Panc1 (cell line): ENCODE measurements at regions not wholly inside any gene's neighbourhood (a gene's known extent, or its start where the extent isn't known, plus 50 kb on each side); places are given as distances from the start of the nearest gene placed in this dataset.

Experiments
- ATAC-seq: fragments of 200-7000 bp; cut with Tn5 transposase; 2 replicates; pipeline ENCODE4 v1.9.1; 2020; ENCODE audit warnings: mild to moderate bottlenecking, moderate library complexity
- BruUV-seq: library from RNA; stranded (reverse); fragments of 400-500 nt; replicated peaks from 2 replicates; lab custom pipeline; 2021; lab: Mats Ljungman, UMichigan
- CTCF ChIA-PET: fragments of 300-600 bp; sonication (Branson Sonifier 250); formaldehyde crosslinking; loops from one replicate; lab custom pipeline; 2022; ENCODE audit warnings: antibody characterized with exemption; lab: Charles Lee
- POLR2A ChIA-PET: fragments of 300-600 bp; sonication (Branson Sonifier 250); formaldehyde crosslinking; loops from one replicate; lab custom pipeline; 2022; ENCODE audit warnings: antibody characterized with exemption; lab: Charles Lee
- DNase-seq: peaks from one replicate; pipeline ENCODE4 v3.0.0-alpha.2; 2010; ENCODE audit warnings: low read depth, low spot score
- H3K27ac ChIP-seq: 2 replicates; pipeline ENCODE4 v1.5.1; 2011; ENCODE audit warnings: mild to moderate bottlenecking, low read length, inconsistent platforms
- H3K27me3 ChIP-seq: fragments of 200-500 bp; sonication (Bioruptor generic); 2 replicates; pipeline ENCODE4 v1.6.0; 2014; ENCODE audit warnings: low read length, inconsistent platforms; ENCODE audit not compliant: control insufficient read depth, insufficient read depth
- H3K36me3 ChIP-seq: fragments of 200-500 bp; sonication (Bioruptor generic); 2 replicates; pipeline ENCODE4 v1.5.1; 2014; ENCODE audit warnings: inconsistent platforms, mild to moderate bottlenecking, low read length, moderate library complexity; ENCODE audit not compliant: control insufficient read depth, insufficient read depth
- H3K4me1 ChIP-seq: 2 replicates; pipeline ENCODE4 v1.5.1; 2011; ENCODE audit warnings: inconsistent platforms, mild to moderate bottlenecking, low read length, moderate library complexity; ENCODE audit not compliant: control insufficient read depth, insufficient read depth
- H3K4me3 ChIP-seq, 2 experiments: 2 replicates each; pipeline ENCODE4 v1.5.1; 2011 to 2012; ENCODE audit warnings: low read depth in 2 of 2, low read length in 2 of 2, mild to moderate bottlenecking in 2 of 2, inconsistent platforms in 1 of 2, moderate library complexity in 1 of 2
- H3K9me3 ChIP-seq: fragments of 200-500 bp; sonication (Bioruptor generic); 2 replicates; pipeline ENCODE4 v1.5.1; 2014; ENCODE audit warnings: low read depth, mild to moderate bottlenecking, inconsistent platforms, low read length, moderate library complexity; ENCODE audit not compliant: control insufficient read depth, insufficient read depth
- POLR2AphosphoS5 ChIP-seq: IDR thresholded peaks from 2 replicates; pipeline ENCODE4 v1.6.1; 2012; ENCODE audit warnings: mild to moderate bottlenecking, low read depth, low read length, moderate library complexity
- SIN3A ChIP-seq: IDR thresholded peaks from 2 replicates; pipeline ENCODE4 v1.6.1; 2012; ENCODE audit warnings: low read depth, mild to moderate bottlenecking, low read length, moderate library complexity, borderline replicate concordance; ENCODE audit not compliant: insufficient read depth
- TCF7L2 ChIP-seq: IDR thresholded peaks from 2 replicates; pipeline ENCODE4 v1.6.1; 2011; ENCODE audit warnings: mild to moderate bottlenecking, low read depth, low read length, inconsistent platforms
- in situ Hi-C: cut with HindIII; loops from 2 replicates; pipeline ENCODE4 v1.10.0; 2016; ENCODE audit warnings: low sequenced_read_pairs, low pct_unique_long_range_greater_than_20kb
- intact Hi-C: fragments of 100-400 bp; cut with micrococcal nuclease; formaldehyde crosslinking; loops from one replicate; pipeline ENCODE4 v1.10.0; 2022; ENCODE audit not compliant: unreplicated experiment
- TF ChIP-seq, protein P1 (sequence below), 2 experiments: IDR thresholded peaks; 2 replicates each; pipeline ENCODE4 v1.6.1; 2011 to 2012; ENCODE audit warnings: low read depth in 2 of 2, control low read depth in 1 of 2, low read length in 1 of 2, mild to moderate bottlenecking in 1 of 2, moderate library complexity in 1 of 2; ENCODE audit not compliant: insufficient read depth in 1 of 2
- TF ChIP-seq, protein P2 (sequence below): fragments of 450-650 bp; IDR thresholded peaks from 2 replicates; pipeline ENCODE4 v1.5.1; 2017; ENCODE audit warnings: mild to moderate bottlenecking

DNA sequence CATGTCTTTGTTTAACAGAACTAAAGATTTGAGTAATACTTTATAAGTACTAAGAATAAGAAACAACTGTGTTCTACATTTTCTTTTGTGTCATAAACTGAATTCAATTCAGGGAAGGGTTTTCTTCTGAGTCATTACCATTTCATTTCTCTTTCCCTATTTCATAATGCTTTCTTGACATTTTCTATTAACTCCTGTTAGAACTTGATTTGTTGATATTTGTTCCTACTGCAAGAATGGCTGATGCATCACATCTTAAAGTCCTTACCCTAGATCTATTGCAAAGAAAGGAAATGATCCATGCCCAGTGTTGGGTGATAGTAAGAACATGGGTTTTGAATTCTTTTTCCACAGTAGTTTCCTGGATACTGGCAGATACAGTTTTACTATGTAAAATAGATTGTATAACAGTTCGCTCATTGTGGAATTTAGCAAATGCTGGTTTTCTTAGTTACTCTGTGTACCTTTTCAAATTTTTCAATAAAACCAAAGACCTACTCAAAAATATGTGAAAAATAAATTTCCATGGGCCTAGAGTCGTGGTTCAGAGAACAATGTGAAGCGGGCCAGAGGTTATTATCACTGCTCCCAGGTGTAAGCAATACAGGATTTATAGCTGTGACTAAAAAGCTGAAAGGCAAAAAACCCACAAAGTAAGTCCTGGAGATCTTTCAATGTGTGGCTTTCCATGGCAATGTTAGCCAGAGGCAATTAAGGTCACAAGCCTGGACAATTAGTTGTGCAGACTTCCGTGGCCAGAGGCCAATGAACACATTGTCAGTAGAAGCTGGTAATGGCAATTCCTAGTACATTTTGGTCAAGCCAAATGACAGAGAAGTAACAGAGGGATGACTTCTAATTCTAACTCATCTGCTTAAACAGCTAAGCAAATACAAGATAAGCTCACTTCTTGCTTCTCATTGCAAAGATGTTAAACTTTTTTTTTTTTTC, 127.3 kb upstream of the FAT4 start:
- no peaks in the 10 kb centered on the region for H3K36me3 ChIP-seq
- DNase-seq (no peak), ATAC-seq (no peak)
- H3K27me3 ChIP-seq = no peaks in the 10 kb centered on the region
- intact Hi-C loops (no loop called here), in situ Hi-C loops (no loop called here)
- ChIA-PET POLR2A (no interaction called here), CTCF (no interaction called here)
- no peaks in the 10 kb centered on the region for H3K9me3 ChIP-seq
- TF ChIP-seq TCF7L2 = no peak
- TF ChIP-seq, protein P1, sequence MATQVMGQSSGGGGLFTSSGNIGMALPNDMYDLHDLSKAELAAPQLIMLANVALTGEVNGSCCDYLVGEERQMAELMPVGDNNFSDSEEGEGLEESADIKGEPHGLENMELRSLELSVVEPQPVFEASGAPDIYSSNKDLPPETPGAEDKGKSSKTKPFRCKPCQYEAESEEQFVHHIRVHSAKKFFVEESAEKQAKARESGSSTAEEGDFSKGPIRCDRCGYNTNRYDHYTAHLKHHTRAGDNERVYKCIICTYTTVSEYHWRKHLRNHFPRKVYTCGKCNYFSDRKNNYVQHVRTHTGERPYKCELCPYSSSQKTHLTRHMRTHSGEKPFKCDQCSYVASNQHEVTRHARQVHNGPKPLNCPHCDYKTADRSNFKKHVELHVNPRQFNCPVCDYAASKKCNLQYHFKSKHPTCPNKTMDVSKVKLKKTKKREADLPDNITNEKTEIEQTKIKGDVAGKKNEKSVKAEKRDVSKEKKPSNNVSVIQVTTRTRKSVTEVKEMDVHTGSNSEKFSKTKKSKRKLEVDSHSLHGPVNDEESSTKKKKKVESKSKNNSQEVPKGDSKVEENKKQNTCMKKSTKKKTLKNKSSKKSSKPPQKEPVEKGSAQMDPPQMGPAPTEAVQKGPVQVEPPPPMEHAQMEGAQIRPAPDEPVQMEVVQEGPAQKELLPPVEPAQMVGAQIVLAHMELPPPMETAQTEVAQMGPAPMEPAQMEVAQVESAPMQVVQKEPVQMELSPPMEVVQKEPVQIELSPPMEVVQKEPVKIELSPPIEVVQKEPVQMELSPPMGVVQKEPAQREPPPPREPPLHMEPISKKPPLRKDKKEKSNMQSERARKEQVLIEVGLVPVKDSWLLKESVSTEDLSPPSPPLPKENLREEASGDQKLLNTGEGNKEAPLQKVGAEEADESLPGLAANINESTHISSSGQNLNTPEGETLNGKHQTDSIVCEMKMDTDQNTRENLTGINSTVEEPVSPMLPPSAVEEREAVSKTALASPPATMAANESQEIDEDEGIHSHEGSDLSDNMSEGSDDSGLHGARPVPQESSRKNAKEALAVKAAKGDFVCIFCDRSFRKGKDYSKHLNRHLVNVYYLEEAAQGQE (IDR thresholded peaks at IDR 0.05; ENCODE audit: insufficient read depth in 1 of 2, low read depth in 2 of 2, low read length in 1 of 2) = no peak
- TF ChIP-seq, protein P2, sequence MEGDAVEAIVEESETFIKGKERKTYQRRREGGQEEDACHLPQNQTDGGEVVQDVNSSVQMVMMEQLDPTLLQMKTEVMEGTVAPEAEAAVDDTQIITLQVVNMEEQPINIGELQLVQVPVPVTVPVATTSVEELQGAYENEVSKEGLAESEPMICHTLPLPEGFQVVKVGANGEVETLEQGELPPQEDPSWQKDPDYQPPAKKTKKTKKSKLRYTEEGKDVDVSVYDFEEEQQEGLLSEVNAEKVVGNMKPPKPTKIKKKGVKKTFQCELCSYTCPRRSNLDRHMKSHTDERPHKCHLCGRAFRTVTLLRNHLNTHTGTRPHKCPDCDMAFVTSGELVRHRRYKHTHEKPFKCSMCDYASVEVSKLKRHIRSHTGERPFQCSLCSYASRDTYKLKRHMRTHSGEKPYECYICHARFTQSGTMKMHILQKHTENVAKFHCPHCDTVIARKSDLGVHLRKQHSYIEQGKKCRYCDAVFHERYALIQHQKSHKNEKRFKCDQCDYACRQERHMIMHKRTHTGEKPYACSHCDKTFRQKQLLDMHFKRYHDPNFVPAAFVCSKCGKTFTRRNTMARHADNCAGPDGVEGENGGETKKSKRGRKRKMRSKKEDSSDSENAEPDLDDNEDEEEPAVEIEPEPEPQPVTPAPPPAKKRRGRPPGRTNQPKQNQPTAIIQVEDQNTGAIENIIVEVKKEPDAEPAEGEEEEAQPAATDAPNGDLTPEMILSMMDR = no peak
- no peak for TF ChIP-seq POLR2AphosphoS5
- TF ChIP-seq SIN3A = no peak
- no peak overlapping the region for H3K4me3 ChIP-seq
- no peak overlapping the region for H3K27ac ChIP-seq
- no TSS peak for BruUV-seq
- no peaks in the 10 kb centered on the region for H3K4me1 ChIP-seq

DNA sequence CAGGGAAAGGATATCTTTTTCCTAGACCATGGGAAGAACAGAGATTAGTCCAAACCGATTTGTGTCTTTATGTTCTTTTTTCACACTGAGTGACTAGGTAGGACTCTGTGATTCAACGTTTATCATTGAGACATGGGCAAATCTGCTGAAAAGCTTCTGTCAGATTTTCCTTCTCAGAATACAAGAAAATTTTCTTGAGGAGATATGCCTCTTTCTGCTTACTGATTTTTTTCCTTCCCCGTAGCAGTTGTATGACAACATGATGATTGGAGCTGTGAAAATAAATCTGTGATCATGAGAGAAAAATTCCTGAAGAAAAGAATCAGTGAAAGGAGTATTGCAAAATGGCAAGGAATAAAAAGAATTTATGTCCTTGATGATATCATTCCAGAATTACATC, 130.6 kb upstream of the FAT4 start:
- BruUV-seq = no TSS peak
- no peaks in the 10 kb centered on the region for H3K9me3 ChIP-seq
- CTCF ChIA-PET = no interaction called here

More for the DNA sequence above, 130.6 kb upstream of the FAT4 start:
- Histone ChIP-seq H3K27ac (no peak overlapping the region), H3K27me3 (no peaks in the 10 kb centered on the region), H3K4me1 (no peaks in the 10 kb centered on the region), H3K4me3 (no peak overlapping the region), H3K36me3 (no peaks in the 10 kb centered on the region)
- TF ChIP-seq, protein P2 = no peak
- TF ChIP-seq, protein P1 (IDR thresholded peaks at IDR 0.05; ENCODE audit: insufficient read depth in 1 of 2, low read depth in 2 of 2, low read length in 1 of 2) = no peak
- TF ChIP-seq POLR2AphosphoS5 = no peak
- TF ChIP-seq TCF7L2 = no peak
- no peak for TF ChIP-seq SIN3A
- in situ Hi-C loops (no loop called here), intact Hi-C loops (no loop called here)
- POLR2A ChIA-PET = no interaction called here
- DNase-seq = no peak
- no peak for ATAC-seq
